ENCODE measurements at regions not wholly inside any gene's neighbourhood (a gene's known extent, or its start where the extent isn't known, plus 50 kb on each side); places are given as distances from the start of the nearest gene placed in this dataset.

- DNase-seq (ENCODE audit: low spot score) = no peak
These were observed 915.3 kb upstream of the SLITRK6 start for GRCh38 chr13:86714495-86714894.

- no peak for DNase-seq (ENCODE audit: low spot score)
These were observed 925.9 kb upstream of the SLITRK6 start for GRCh38 chr13:86725105-86725504.

- no peak for DNase-seq (ENCODE audit: low spot score)
These were observed 930.0 kb upstream of the SLITRK6 start for GRCh38 chr13:86729206-86729605.

GRCh38 chr13:86731987-86732386 is 932.8 kb upstream of the SLITRK6 start:
- no peak for DNase-seq (ENCODE audit: low spot score)

- no peak for DNase-seq (ENCODE audit: low spot score)
These were observed 933.7 kb upstream of the SLITRK5 start for GRCh38 chr13:86737334-86737932.

- DNase-seq (ENCODE audit: low spot score) = no peak
These were observed 929.3 kb upstream of the SLITRK5 start for GRCh38 chr13:86741762-86742285.

GRCh38 chr13:86757236-86757978 is 913.8 kb upstream of the SLITRK5 start:
- DNase-seq (ENCODE audit: low spot score) = no peak

GRCh38 chr13:86758116-86758515 is 913.1 kb upstream of the SLITRK5 start:
- no peak for DNase-seq (ENCODE audit: low spot score)

- DNase-seq (ENCODE audit: low spot score) = no peak
These were observed 910.6 kb upstream of the SLITRK5 start for GRCh38 chr13:86760620-86761019.

- no peak for DNase-seq (ENCODE audit: low spot score)
These were observed 905.7 kb upstream of the SLITRK5 start for GRCh38 chr13:86765462-86765861.

GRCh38 chr13:86788616-86789015 is 882.6 kb upstream of the SLITRK5 start:
- no peak for DNase-seq (ENCODE audit: low spot score)

- no peak for DNase-seq (ENCODE audit: low spot score)
These were observed 879.0 kb upstream of the SLITRK5 start for GRCh38 chr13:86792153-86792651.

- DNase-seq (ENCODE audit: low spot score) = no peak
These were observed 875.3 kb upstream of the SLITRK5 start for GRCh38 chr13:86795858-86796257.

GRCh38 chr13:86810361-86810760 is 860.8 kb upstream of the SLITRK5 start:
- DNase-seq (ENCODE audit: low spot score) = no peak

- no peak for DNase-seq (ENCODE audit: low spot score)
These were observed 858.0 kb upstream of the SLITRK5 start for GRCh38 chr13:86813198-86813597.

- DNase-seq (ENCODE audit: low spot score) = no peak
These were observed 845.8 kb upstream of the SLITRK5 start for GRCh38 chr13:86825410-86825809.

- no peak for DNase-seq (ENCODE audit: low spot score)
These were observed 844.9 kb upstream of the SLITRK5 start for GRCh38 chr13:86826232-86826631.

- DNase-seq (ENCODE audit: low spot score) = no peak
These were observed 841.1 kb upstream of the SLITRK5 start for GRCh38 chr13:86830046-86830445.

GRCh38 chr13:86831084-86831483 is 840.1 kb upstream of the SLITRK5 start:
- DNase-seq (ENCODE audit: low spot score) = no peak

- no peak for DNase-seq (ENCODE audit: low spot score)
These were observed 832.6 kb upstream of the SLITRK5 start for GRCh38 chr13:86838411-86839120.

GRCh38 chr13:86839221-86839620 is 832.0 kb upstream of the SLITRK5 start:
- DNase-seq (ENCODE audit: low spot score) = no peak
